ENCODE measurements at regions not wholly inside any gene's neighbourhood (a gene's known extent, or its start where the extent isn't known, plus 50 kb on each side); places are given as distances from the start of the nearest gene placed in this dataset.

DNA sequence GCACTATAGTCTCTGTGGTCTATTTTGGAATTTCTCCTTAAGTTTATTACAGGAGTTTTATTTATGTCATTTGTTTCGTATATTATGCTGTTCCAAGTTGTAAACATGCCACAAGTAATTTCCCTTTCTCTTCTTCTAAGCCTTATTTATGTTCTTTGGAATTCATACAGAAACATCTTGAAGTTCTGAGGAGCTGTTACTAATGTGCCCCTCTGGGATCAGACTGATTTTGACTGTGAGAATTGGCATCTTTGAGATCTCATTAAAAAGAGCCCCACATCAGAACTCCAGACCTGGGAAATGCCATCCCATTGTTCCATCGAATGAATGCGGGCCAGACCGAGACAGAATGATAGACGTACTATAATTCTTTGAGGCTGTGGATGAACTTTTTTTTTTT lies 138.8 kb upstream of the CD180 start:
- Histone ChIP-seq H4K20me1 (ENCODE audit: insufficient read depth, poor library complexity, severe bottlenecking) (no peaks in the 10 kb centered on the region), H3K36me3 (replicated peaks; ENCODE audit: insufficient read depth, low read depth) (no peaks in the 10 kb centered on the region), H3K4me3 (no peak overlapping the region), H3K27me3 (no peaks in the 10 kb centered on the region), H3K4me1 (ENCODE audit: insufficient read depth) (no peaks in the 10 kb centered on the region), H2AFZ (no peak overlapping the region), H3K9me3 (ENCODE audit: low read depth) (peaks cover 4% of the 10 kb centered on the region), H3K9me2 (replicated peaks; ENCODE audit: insufficient read depth) (no peaks in the 10 kb centered on the region), H3K79me2 (no peaks in the 10 kb centered on the region), H3K27ac (no peak overlapping the region), H3K4me2 (no peak overlapping the region)
- DNase-seq (ENCODE audit: low spot score), result no peak
- TF ChIP-seq CTCF (IDR thresholded peaks at IDR 0.05; ENCODE audit: poor library complexity) (no peak), EZH2 (IDR thresholded peaks at IDR 0.05; ENCODE audit: borderline replicate concordance) (no peak), EZH2phosphoT487 (IDR thresholded peaks at IDR 0.05; ENCODE audit: low read depth, severe bottlenecking, unreplicated experiment) (no peak)
- WGBS (ENCODE audit: low lambda C conversion rate, missing lambda C conversion rate), result 70% methylated on average over 5 of the region's 5 CpGs

DNA sequence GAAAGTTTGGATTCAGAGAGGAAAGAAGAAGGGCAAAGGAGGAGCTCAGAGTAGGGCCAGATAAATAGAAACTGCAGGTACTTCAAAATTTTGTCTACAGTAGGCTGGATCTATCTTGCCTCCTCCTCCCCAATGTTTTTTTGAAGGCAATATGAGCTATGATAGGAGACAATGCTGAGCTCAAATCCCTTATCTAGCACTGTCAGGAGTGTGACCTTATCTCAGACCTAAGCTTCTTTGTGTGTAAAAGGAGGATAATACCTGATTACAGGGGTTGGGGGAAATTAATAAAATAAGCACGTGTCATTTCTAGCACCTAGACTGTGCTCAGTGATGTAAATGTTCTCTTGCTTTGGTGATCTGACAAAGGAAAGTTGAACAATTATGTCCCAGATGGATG lies 137.8 kb upstream of the CD180 start:
- H3K4me3 ChIP-seq, result no peak overlapping the region
- DNase-seq (ENCODE audit: low spot score), result no peak
- no peaks in the 10 kb centered on the region for H3K9me2 ChIP-seq (replicated peaks; ENCODE audit: insufficient read depth)
- no peaks in the 10 kb centered on the region for H4K20me1 ChIP-seq (ENCODE audit: insufficient read depth, poor library complexity, severe bottlenecking)
- no peaks in the 10 kb centered on the region for H3K79me2 ChIP-seq
- no peak overlapping the region for H2AFZ ChIP-seq
- H3K4me2 ChIP-seq, result no peak overlapping the region
- peaks cover 6% of the 10 kb centered on the region for H3K9me3 ChIP-seq (ENCODE audit: low read depth)
- 42% methylated on average over 1 of the region's 1 CpG for WGBS (ENCODE audit: low lambda C conversion rate, missing lambda C conversion rate)
- H3K36me3 ChIP-seq (replicated peaks; ENCODE audit: insufficient read depth, low read depth), result no peaks in the 10 kb centered on the region
- no peak for TF ChIP-seq EZH2phosphoT487 (IDR thresholded peaks at IDR 0.05; ENCODE audit: low read depth, severe bottlenecking, unreplicated experiment)
- TF ChIP-seq EZH2 (IDR thresholded peaks at IDR 0.05; ENCODE audit: borderline replicate concordance), result no peak
- TF ChIP-seq CTCF (IDR thresholded peaks at IDR 0.05; ENCODE audit: poor library complexity), result no peak
- H3K27ac ChIP-seq, result no peak overlapping the region
- H3K4me1 ChIP-seq (ENCODE audit: insufficient read depth), result no peaks in the 10 kb centered on the region
- H3K27me3 ChIP-seq, result no peaks in the 10 kb centered on the region

DNA sequence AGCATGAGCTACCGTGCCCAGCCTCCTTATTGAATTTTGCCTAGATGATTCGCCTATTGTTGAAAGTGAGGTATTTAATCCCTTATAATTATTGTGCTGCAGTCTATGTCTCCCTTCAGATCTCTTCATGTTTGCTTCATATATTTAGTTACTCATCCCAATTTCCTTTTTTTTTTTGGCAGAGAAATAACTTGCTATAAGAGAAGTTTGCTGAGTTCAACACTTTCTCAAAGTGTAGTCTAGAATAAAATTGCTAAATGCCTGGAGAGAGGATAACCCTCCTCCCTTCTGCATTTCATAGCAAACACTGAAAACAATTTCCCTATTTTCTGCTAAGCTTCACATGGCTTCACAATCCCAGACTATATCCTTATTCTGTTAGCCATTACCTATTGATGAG lies 136.6 kb upstream of the CD180 start:
- Histone ChIP-seq H3K9me2 (replicated peaks; ENCODE audit: insufficient read depth) (no peaks in the 10 kb centered on the region), H3K79me2 (no peaks in the 10 kb centered on the region), H3K4me1 (ENCODE audit: insufficient read depth) (no peaks in the 10 kb centered on the region), H3K4me2 (no peak overlapping the region), H3K36me3 (replicated peaks; ENCODE audit: insufficient read depth, low read depth) (no peaks in the 10 kb centered on the region), H3K27me3 (no peaks in the 10 kb centered on the region), H3K4me3 (no peak overlapping the region), H4K20me1 (ENCODE audit: insufficient read depth, poor library complexity, severe bottlenecking) (no peaks in the 10 kb centered on the region), H3K9me3 (ENCODE audit: low read depth) (peaks cover 6% of the 10 kb centered on the region), H3K27ac (no peak overlapping the region), H2AFZ (no peak overlapping the region)
- WGBS (ENCODE audit: low lambda C conversion rate, missing lambda C conversion rate), result 87% methylated on average over 2 of the region's 2 CpGs
- no peak for DNase-seq (ENCODE audit: low spot score)
- no peak for TF ChIP-seq CTCF (IDR thresholded peaks at IDR 0.05; ENCODE audit: poor library complexity)
- TF ChIP-seq EZH2 (IDR thresholded peaks at IDR 0.05; ENCODE audit: borderline replicate concordance), result no peak
- no peak for TF ChIP-seq EZH2phosphoT487 (IDR thresholded peaks at IDR 0.05; ENCODE audit: low read depth, severe bottlenecking, unreplicated experiment)

Measured in hepatocyte (in vitro differentiated cells).